ENCODE measurements at regions not wholly inside any gene's neighbourhood (a gene's known extent, or its start where the extent isn't known, plus 50 kb on each side); places are given as distances from the start of the nearest gene placed in this dataset.

- TF ChIP-seq CTCF (IDR thresholded peaks at IDR 0.05), result no peak
- TF ChIP-seq POLR2A (IDR thresholded peaks at IDR 0.05), result no peak
- no peak for TF ChIP-seq EP300 (IDR thresholded peaks at IDR 0.05)
- 82 to 88% methylated on average over 4 to 5 of the region's 5 CpGs for WGBS, 2 donors
- Histone ChIP-seq H3K27ac (no peak overlapping the region), H3K27me3 (no peaks in the 10 kb centered on the region), H3K9me3 (peaks cover 0 to 9% (median 0%) of the 10 kb centered on the region in 4 donors), H3K4me1 (no peaks in the 10 kb centered on the region), H3K4me3 (no peak overlapping the region), H3K36me3 (no peaks in the 10 kb centered on the region)
- no peak for DNase-seq (ENCODE audit: low spot score in 2 of 2)
Measured at GRCh38 chr2:239640210-239640609, 239.4 kb upstream of the HDAC4 start.

DNA sequence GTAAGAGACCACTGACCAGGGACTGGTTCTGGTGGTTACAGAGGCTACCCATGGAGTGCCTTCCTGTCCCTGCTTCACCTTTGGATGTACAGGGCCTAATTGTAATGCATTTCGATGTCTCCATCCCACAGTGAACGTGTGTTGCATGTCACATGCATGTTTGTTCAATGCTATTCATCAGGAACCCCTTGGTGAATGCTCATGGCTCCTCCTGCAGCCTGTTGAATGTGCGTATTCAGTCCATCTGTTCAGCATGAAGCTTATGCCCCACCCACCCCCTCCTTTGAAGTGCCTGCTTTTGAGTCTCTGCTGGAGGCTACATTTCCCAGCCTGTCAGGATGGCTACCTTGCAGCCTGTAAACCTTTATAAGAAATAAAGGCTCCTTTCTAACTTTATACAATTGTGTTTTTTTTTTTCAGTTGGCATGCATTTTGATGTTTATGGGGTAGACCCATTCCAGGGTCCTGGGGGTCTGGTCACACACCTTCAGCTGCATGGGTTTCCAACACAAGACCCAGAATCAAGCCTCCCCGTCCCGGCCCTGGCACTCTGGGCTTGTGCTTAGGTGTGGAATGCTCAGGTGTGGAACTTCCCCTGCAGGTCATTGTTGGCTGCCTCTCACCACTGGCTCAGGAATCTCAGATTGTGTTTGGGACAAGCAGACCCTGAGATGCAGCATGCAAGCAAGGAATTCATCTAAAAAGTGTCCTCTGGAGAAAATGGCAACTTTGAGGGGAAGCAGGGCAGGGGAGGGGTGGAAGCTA lies 238.8 kb upstream of the HDAC4 start:
- no peaks in the 10 kb centered on the region for H3K4me1 ChIP-seq
- H3K27ac ChIP-seq, result no peak overlapping the region
- TF ChIP-seq EP300 (IDR thresholded peaks at IDR 0.05), result no peak
- no peak for TF ChIP-seq POLR2A (IDR thresholded peaks at IDR 0.05)
- TF ChIP-seq CTCF (IDR thresholded peaks at IDR 0.05), result no peak
- no peaks in the 10 kb centered on the region for H3K36me3 ChIP-seq
- H3K27me3 ChIP-seq, result no peaks in the 10 kb centered on the region
- no peak for DNase-seq (ENCODE audit: low spot score in 2 of 2)
- peaks cover 0 to 14% (median 0%) of the 10 kb centered on the region in 4 donors for H3K9me3 ChIP-seq
- 77 to 88% methylated on average over 5 of the region's 5 CpGs for WGBS, 2 donors
- no peak overlapping the region for H3K4me3 ChIP-seq

- DNase-seq (ENCODE audit: low spot score in 2 of 2), result no peak
- Histone ChIP-seq H3K27ac (no peak overlapping the region), H3K4me3 (no peak overlapping the region), H3K9me3 (peaks cover 0 to 14% (median 0%) of the 10 kb centered on the region in 4 donors), H3K27me3 (no peaks in the 10 kb centered on the region), H3K4me1 (no peaks in the 10 kb centered on the region), H3K36me3 (no peaks in the 10 kb centered on the region)
- WGBS, 2 donors, result 83 to 84% methylated on average over 4 of the region's 4 CpGs
- TF ChIP-seq EP300 (IDR thresholded peaks at IDR 0.05) (no peak), POLR2A (IDR thresholded peaks at IDR 0.05) (no peak), CTCF (IDR thresholded peaks at IDR 0.05) (no peak)
Measured at GRCh38 chr2:239638376-239638775, 237.6 kb upstream of the HDAC4 start.

DNA sequence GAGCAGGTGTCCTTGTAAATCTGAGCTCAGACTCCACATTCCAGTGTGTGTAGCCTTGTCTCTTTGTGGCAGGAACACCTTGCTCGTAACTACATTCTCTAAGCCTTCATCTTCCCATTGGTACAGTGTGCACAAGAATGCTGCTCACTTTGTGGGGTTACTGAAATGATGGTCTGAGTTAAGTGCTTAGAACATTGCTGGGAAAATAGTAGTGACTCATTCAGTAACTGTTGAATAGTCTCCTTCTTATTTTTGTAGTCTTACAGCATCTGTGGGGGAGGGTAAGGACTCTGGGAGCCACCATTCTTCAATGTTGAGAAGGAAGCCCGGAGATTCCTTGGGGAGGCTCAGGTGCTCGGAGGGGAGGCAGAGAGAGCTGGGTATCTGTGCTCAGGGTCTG lies 236.0 kb upstream of the HDAC4 start:
- WGBS, 2 donors, result 70 to 71% methylated on average over 3 of the region's 3 CpGs
- Histone ChIP-seq H3K4me1 (no peaks in the 10 kb centered on the region), H3K36me3 (no peaks in the 10 kb centered on the region), H3K9me3 (peaks cover 0 to 14% (median 0%) of the 10 kb centered on the region in 4 donors), H3K4me3 (no peak overlapping the region), H3K27me3 (no peaks in the 10 kb centered on the region), H3K27ac (no peak overlapping the region)
- TF ChIP-seq EP300 (IDR thresholded peaks at IDR 0.05), result no peak
- no peak for TF ChIP-seq CTCF (IDR thresholded peaks at IDR 0.05)
- no peak for TF ChIP-seq POLR2A (IDR thresholded peaks at IDR 0.05)
- DNase-seq (ENCODE audit: low spot score in 2 of 2), result no peak

DNA sequence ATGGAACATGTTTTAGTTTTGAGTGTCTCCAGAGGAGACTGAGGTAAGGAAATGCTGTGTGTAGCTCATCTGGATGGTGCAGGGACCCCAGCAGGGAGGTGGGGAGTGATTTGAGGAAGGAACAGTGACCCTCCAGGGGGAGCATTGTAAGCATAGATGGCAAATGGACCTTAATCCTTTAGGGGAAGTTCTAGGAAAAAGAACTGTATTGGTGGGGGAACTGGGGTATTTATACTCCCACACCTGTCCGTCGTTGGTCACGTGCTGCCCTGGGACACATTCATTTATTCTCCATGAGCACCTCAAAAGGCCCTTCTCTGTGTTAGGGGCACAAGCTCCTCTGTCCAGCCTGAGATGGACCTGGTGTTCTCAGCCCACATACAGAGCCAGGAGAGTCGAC lies 233.9 kb upstream of the HDAC4 start:
- no peak overlapping the region for H3K4me3 ChIP-seq
- no peaks in the 10 kb centered on the region for H3K36me3 ChIP-seq
- H3K4me1 ChIP-seq, result no peaks in the 10 kb centered on the region
- peaks cover 0 to 14% (median 0%) of the 10 kb centered on the region in 4 donors for H3K9me3 ChIP-seq
- H3K27ac ChIP-seq, result no peak overlapping the region
- no peak for TF ChIP-seq CTCF (IDR thresholded peaks at IDR 0.05)
- TF ChIP-seq EP300 (IDR thresholded peaks at IDR 0.05), result no peak
- no peak for TF ChIP-seq POLR2A (IDR thresholded peaks at IDR 0.05)
- DNase-seq (ENCODE audit: low spot score in 2 of 2), result no peak
- 77 to 90% methylated on average over 3 to 4 of the region's 4 CpGs for WGBS, 2 donors
- H3K27me3 ChIP-seq, result no peaks in the 10 kb centered on the region

All from tibial nerve (tissue), 4 donors.